ENCODE measurements at regions not wholly inside any gene's neighbourhood (a gene's known extent, or its start where the extent isn't known, plus 50 kb on each side); places are given as distances from the start of the nearest gene placed in this dataset.

DNA sequence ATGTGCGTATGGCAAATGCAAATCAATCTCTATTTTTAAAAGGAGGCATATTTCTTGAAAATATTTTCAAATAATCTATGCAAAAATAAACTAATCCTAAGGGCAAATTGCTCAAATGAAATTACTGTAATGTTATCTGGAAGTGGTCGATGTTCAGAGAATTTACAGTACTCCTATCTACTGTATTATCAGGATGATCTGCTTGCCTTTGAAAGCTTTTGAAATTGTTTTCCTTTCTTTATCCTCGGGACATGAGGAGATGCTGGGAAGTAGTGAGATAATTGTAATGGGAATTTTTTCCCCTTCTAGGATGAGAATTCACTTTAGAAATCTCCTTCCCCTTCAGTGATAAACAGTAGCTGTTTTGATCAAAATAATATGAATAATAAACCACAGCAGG is 577.2 kb upstream of the MIR17HG start:
- TF ChIP-seq, protein P1, sequence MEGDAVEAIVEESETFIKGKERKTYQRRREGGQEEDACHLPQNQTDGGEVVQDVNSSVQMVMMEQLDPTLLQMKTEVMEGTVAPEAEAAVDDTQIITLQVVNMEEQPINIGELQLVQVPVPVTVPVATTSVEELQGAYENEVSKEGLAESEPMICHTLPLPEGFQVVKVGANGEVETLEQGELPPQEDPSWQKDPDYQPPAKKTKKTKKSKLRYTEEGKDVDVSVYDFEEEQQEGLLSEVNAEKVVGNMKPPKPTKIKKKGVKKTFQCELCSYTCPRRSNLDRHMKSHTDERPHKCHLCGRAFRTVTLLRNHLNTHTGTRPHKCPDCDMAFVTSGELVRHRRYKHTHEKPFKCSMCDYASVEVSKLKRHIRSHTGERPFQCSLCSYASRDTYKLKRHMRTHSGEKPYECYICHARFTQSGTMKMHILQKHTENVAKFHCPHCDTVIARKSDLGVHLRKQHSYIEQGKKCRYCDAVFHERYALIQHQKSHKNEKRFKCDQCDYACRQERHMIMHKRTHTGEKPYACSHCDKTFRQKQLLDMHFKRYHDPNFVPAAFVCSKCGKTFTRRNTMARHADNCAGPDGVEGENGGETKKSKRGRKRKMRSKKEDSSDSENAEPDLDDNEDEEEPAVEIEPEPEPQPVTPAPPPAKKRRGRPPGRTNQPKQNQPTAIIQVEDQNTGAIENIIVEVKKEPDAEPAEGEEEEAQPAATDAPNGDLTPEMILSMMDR (tag by site-specific recombination; IDR thresholded peaks at IDR 0.05), result no peak
- TF ChIP-seq TCF7L2 (IDR thresholded peaks at IDR 0.05; ENCODE audit: borderline replicate concordance, low read depth, low read length) (0 out of 2 replicates have a peak, but pooled peaks have one; percentile 47), ZNF24 (tag by site-specific recombination; IDR thresholded peaks at IDR 0.05) (no peak), ZNF76 (tag by site-specific recombination; IDR thresholded peaks at IDR 0.05; ENCODE audit: borderline replicate concordance, low read depth) (no peak), ZNF214 (tag by site-specific recombination; IDR thresholded peaks at IDR 0.05; ENCODE audit: borderline replicate concordance) (no peak), ZNF114 (tag by site-specific recombination; IDR thresholded peaks at IDR 0.05) (no peak), TRIM28 (IDR thresholded peaks at IDR 0.05; ENCODE audit: borderline replicate concordance, low read length) (no peak), YY1 (tag by site-specific recombination; IDR thresholded peaks at IDR 0.05) (no peak)
- TF ChIP-seq, protein P2, sequence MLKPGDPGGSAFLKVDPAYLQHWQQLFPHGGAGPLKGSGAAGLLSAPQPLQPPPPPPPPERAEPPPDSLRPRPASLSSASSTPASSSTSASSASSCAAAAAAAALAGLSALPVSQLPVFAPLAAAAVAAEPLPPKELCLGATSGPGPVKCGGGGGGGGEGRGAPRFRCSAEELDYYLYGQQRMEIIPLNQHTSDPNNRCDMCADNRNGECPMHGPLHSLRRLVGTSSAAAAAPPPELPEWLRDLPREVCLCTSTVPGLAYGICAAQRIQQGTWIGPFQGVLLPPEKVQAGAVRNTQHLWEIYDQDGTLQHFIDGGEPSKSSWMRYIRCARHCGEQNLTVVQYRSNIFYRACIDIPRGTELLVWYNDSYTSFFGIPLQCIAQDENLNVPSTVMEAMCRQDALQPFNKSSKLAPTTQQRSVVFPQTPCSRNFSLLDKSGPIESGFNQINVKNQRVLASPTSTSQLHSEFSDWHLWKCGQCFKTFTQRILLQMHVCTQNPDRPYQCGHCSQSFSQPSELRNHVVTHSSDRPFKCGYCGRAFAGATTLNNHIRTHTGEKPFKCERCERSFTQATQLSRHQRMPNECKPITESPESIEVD (tag by site-specific recombination; IDR thresholded peaks at IDR 0.05), result no peak
- TF ChIP-seq, protein P3, sequence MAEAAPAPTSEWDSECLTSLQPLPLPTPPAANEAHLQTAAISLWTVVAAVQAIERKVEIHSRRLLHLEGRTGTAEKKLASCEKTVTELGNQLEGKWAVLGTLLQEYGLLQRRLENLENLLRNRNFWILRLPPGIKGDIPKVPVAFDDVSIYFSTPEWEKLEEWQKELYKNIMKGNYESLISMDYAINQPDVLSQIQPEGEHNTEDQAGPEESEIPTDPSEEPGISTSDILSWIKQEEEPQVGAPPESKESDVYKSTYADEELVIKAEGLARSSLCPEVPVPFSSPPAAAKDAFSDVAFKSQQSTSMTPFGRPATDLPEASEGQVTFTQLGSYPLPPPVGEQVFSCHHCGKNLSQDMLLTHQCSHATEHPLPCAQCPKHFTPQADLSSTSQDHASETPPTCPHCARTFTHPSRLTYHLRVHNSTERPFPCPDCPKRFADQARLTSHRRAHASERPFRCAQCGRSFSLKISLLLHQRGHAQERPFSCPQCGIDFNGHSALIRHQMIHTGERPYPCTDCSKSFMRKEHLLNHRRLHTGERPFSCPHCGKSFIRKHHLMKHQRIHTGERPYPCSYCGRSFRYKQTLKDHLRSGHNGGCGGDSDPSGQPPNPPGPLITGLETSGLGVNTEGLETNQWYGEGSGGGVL (tag by site-specific recombination; IDR thresholded peaks at IDR 0.05), result no peak

Measured in HEK293 (cell line).